ENCODE measurements at regions not wholly inside any gene's neighbourhood (a gene's known extent, or its start where the extent isn't known, plus 50 kb on each side); places are given as distances from the start of the nearest gene placed in this dataset.
"Not testable (repeated sequence)": the region's sequence is repeated elsewhere in the genome, so short reads cannot be mapped to it uniquely, and the experiment has no call there.

DNA sequence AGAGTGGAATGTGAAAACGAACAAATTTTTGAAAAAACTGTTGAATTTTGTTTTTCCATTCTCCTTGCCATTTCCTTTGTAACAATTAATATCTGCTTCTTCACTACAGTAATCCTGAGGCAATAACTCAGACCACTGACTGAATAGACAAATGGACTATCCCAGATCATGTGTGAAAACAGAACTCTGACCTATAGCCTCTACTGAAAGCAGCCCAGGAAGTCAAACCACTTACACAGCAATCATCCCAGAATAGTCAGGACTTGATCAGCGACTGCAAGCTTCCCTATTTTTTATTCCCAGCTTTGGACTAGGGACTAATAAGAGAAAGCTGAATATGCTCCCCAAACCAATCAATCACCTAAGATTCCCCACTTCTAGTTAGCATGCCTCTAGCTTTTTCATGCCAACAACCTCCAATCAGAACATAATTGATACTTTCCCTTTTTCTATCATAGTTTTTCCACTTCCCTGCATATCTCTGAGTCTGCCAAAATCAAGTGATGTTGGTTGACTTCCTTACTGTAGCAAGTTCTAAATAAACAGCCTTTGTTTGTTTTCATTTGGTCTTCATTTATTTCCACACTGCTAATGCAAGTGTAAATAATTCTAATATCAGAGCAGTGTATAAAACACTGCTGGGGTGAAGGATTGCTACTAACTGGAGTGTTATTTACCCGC, 298.2 kb downstream of the TSPY2 start:
- intact Hi-C loops (cut with micrococcal nuclease); ATAC-seq; DNase-seq: not testable (repeated sequence)

DNA sequence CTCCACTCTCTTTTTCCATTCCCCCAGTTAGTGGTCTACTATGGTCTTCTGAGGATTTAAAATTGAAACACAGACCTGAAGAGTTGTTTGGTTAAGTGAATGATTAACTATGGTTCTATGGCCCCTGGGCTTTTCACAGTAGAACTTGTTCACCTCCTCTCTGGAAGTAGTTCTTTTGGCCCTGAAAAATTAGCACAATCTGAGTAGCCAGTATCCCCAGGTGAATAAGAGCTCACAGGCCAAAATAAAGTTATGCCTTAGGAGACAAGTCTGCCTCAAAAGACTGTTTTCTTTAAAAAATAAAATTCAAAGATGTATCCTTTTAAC, 298.7 kb downstream of the TSPY2 start:
- DNase-seq; ATAC-seq; intact Hi-C loops (cut with micrococcal nuclease): not testable (repeated sequence)

DNA sequence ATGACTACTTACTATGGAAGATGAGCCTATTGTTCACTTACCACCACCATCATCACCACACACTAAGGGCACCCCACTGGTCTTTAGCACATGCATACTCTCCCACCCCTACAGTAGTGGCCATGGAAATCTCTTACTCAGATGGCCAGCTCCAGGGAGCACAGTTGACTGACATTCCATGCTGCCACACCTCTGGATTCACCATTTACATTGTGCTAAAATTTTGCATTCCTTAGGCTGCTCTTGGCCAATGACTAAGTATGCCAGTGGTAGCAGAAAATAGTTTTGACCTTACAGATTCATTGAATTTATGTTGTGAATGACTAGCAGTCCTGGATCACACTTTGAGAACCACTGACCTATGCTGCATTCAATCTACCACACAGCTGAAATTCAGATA, 306.9 kb downstream of the TSPY2 start:
- DNase-seq; ATAC-seq; intact Hi-C loops (cut with micrococcal nuclease): not testable (repeated sequence)

DNA sequence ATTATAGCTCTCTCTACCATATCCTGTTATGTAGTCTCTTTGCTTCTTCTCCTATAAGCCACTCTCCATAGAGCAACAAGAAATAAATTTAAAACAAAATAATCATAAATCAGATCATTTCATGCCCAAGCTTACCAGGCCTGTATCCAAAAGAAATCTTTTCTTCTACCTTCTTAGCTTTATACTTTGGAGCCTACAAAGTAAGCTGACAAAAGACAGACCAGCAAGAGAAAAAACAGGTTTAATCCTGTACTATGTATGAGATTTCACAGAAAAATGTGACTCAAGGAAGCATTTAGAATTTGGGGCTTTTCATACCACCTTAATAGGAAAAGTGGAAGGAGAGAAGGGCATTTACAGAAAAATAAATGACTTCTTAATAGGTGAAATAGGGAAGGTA, 321.0 kb downstream of the TSPY2 start:
- ATAC-seq; intact Hi-C loops (cut with micrococcal nuclease); DNase-seq: not testable (repeated sequence)
